HL-60 (cell line): ENCODE measurements at regions not wholly inside any gene's neighbourhood (a gene's known extent, or its start where the extent isn't known, plus 50 kb on each side); places are given as distances from the start of the nearest gene placed in this dataset.

ENCODE experiments used
- DNase-seq, 2 experiments: peaks; one replicate each; pipeline ENCODE4 v3.0.0-alpha.2; 2010 to 2020; ENCODE audit warnings: low read depth in 1 of 2, low spot score in 1 of 2
- H3K27ac ChIP-seq: fragments of 250-450 bp; sonication (Bioruptor Pico); replicated peaks from 2 replicates; pipeline ENCODE4 v1.5.1; 2020; ENCODE audit warnings: mild to moderate bottlenecking, moderate library complexity
- H3K27me3 ChIP-seq: fragments of 250-450 bp; sonication (Bioruptor Pico); 2 replicates; pipeline ENCODE4 v1.5.1; 2021; ENCODE audit warnings: mild to moderate bottlenecking, moderate library complexity; ENCODE audit not compliant: insufficient read depth, poor library complexity, severe bottlenecking
- H3K4me3 ChIP-seq: replicated peaks from 2 replicates; pipeline ENCODE4 v1.5.1; 2011; ENCODE audit warnings: mild to moderate bottlenecking, control low read depth, low read length; ENCODE audit not compliant: insufficient read depth
- CTCF ChIP-seq: IDR thresholded peaks from one replicate; pipeline ENCODE4 v1.5.1; 2011; ENCODE audit warnings: low read length, control low read depth, inconsistent platforms; ENCODE audit not compliant: insufficient read depth
- GABPA ChIP-seq: IDR thresholded peaks from 2 replicates; pipeline ENCODE4 v1.6.1; 2012; ENCODE audit warnings: low read depth
- POLR2AphosphoS5 ChIP-seq: IDR thresholded peaks from 2 replicates; pipeline ENCODE4 v1.6.1; 2012; ENCODE audit warnings: low read depth
- REST ChIP-seq: IDR thresholded peaks from 2 replicates; pipeline ENCODE4 v1.6.1; 2012; ENCODE audit warnings: low read depth; ENCODE audit not compliant: insufficient replicate concordance
- SPI1 ChIP-seq: IDR thresholded peaks from 2 replicates; pipeline ENCODE4 v1.6.1; 2012; ENCODE audit warnings: low read depth, mild to moderate bottlenecking, borderline replicate concordance

DNA sequence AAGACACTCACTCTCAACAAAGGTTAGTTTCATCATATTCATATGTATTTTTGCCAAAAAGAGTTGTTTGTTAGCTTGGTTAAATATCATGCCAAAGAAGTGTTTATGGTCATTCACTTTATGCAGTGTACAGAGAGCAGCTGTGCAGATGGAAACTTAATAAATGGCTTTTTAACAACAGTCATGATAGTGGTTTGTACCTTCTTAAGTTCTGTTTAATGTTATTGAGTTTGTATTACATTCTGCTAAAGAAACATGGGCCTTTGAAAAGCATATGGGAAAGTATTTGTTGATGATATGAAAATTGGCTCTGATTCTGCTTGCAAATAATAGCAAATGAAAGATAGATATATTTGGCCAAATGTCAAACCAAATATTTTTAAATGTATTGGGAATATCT is 607.3 kb downstream of the NCAM2 start:
- H3K27ac ChIP-seq, result no peak overlapping the region
- DNase-seq, result no peak
- no peak for TF ChIP-seq GABPA
- no peak for TF ChIP-seq REST
- TF ChIP-seq CTCF, result no peak
- no peak for TF ChIP-seq SPI1
- no peak for TF ChIP-seq POLR2AphosphoS5
- no peak overlapping the region for H3K4me3 ChIP-seq
- no peaks in the 10 kb centered on the region for H3K27me3 ChIP-seq

DNA sequence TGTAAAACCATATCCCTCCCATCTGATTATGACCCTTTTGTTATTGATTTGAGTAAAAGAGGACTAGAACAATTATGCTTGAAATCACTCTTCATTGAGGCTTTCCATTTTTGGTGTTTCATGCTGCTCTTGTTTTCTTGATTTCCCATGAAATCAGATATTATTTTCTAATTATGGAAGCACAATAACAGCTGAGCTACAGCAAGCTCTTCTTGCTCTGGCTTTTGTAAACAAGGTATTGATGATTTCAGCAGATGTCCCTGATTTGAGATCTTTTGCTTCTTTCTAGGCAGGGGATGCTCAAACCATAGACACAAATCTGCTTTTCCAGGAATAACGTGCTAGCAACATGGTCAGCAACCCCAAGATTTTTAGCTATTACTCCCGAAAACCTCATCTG is 607.8 kb downstream of the NCAM2 start:
- no peaks in the 10 kb centered on the region for H3K27me3 ChIP-seq
- no peak for DNase-seq
- no peak overlapping the region for H3K4me3 ChIP-seq
- H3K27ac ChIP-seq, result no peak overlapping the region
- TF ChIP-seq REST (no peak), POLR2AphosphoS5 (no peak), GABPA (no peak), CTCF (no peak), SPI1 (no peak)

DNA sequence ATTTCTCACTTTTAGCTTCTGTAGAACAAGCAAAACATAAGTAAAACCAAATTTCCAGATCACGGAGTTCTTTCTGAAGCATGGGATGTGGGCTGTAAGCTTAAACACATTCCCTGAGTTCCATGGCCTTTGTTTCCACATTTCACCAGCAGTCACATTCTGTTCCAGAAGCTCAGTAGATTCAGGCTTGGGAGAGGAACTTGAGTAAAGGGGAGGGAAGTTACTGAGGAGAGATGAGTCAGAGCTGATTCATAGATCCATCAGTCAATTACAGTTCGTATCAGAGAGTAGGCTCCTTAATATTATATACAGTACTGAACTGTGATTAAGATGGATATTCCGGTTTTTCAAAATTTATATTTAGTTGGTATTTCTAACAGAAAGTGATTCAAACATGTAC is 614.3 kb downstream of the NCAM2 start:
- no peak overlapping the region for H3K4me3 ChIP-seq
- H3K27me3 ChIP-seq, result no peaks in the 10 kb centered on the region
- H3K27ac ChIP-seq, result no peak overlapping the region
- no peak for TF ChIP-seq CTCF
- TF ChIP-seq POLR2AphosphoS5, result no peak
- TF ChIP-seq REST, result no peak
- no peak for TF ChIP-seq SPI1
- TF ChIP-seq GABPA, result no peak
- no peak for DNase-seq
